ENCODE measurements at regions not wholly inside any gene's neighbourhood (a gene's known extent, or its start where the extent isn't known, plus 50 kb on each side); places are given as distances from the start of the nearest gene placed in this dataset.

GRCh38 chr2:151157000-151157735 is 104.5 kb downstream of the RBM43 start:
- TF ChIP-seq, protein P1, sequence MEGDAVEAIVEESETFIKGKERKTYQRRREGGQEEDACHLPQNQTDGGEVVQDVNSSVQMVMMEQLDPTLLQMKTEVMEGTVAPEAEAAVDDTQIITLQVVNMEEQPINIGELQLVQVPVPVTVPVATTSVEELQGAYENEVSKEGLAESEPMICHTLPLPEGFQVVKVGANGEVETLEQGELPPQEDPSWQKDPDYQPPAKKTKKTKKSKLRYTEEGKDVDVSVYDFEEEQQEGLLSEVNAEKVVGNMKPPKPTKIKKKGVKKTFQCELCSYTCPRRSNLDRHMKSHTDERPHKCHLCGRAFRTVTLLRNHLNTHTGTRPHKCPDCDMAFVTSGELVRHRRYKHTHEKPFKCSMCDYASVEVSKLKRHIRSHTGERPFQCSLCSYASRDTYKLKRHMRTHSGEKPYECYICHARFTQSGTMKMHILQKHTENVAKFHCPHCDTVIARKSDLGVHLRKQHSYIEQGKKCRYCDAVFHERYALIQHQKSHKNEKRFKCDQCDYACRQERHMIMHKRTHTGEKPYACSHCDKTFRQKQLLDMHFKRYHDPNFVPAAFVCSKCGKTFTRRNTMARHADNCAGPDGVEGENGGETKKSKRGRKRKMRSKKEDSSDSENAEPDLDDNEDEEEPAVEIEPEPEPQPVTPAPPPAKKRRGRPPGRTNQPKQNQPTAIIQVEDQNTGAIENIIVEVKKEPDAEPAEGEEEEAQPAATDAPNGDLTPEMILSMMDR (IDR thresholded peaks at IDR 0.05; ENCODE audit: low read depth, low read length), result no peak
- DNase-seq (ENCODE audit: extremely low read depth, low read depth), result no peak

GRCh38 chr2:151156431-151156830 is 105.2 kb downstream of the RBM43 start:
- DNase-seq (ENCODE audit: extremely low read depth, low read depth), result no peak
- TF ChIP-seq, protein P1 (IDR thresholded peaks at IDR 0.05; ENCODE audit: low read depth, low read length), result no peak

DNA sequence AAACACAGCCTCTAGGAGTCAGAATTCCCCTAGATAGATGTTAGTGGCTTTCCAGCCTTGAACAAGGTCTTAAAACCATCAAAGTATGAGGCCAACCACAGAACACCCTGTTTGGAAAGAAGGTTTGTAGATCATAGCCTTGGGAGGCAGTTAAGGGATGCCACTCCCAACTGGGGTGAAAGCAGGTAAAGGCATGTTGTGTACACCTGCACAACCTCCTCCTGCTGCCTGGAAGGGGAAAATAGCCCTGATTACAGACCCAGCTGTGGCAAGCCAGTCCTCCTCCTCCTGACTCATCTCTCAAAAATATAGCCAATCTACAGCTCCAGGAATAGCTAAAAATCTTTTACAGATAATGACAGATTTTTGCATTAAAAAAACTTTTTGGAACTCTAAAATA is 108.1 kb downstream of the RBM43 start:
- TF ChIP-seq, protein P1 (IDR thresholded peaks at IDR 0.05; ENCODE audit: low read depth, low read length), result no peak
- no peak for DNase-seq (ENCODE audit: extremely low read depth, low read depth)

DNA sequence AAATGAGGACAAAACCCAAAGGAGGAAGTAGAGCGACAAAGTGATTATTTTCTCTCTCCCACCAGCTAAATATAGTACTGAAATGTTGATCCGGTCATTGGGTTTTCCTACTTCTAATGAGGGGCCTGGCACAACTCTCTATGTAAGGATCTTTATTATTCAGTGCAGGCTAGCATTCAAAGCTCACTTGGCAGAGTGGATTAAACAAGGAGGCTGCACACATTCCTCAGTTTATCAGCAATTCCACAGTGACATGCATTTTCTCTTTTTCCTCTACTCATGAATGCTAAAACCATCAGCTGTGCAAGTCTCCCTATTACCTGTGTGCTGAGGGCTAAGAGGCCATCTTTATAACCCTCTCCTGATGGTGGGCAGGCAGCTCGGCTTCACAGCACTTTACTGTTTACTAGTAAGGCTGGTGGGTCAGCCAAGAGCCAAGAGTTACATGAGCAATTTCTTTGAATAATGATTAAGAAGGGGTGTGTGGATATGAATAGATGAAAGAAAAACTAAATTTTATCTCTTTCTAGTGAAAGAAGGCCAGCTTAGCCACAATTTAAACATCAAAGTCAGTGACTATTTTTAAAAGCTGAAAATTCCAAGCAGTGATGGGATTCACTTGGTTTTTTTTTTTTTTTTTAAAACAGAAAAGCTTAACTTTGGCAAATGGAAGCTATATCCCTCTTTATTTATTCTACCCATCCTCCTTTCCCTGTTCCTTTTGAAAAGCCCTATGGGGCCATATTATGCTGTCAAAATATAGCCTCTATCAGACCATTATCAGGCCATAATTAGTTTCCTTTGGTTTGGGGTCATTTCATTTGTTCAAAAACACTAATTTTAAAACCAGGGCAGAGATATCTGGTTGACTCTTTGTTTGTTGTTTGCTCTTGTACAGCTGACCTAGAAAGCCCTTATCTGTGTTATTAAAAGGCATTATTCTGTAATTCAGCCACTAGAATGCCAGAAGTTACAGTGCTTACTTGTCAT is 111.0 kb downstream of the RBM43 start:
- no peak for DNase-seq (ENCODE audit: extremely low read depth, low read depth)
- TF ChIP-seq, protein P1 (IDR thresholded peaks at IDR 0.05; ENCODE audit: low read depth, low read length), result no peak

- peak; percentile 72 for DNase-seq (ENCODE audit: extremely low read depth, low read depth)
- TF ChIP-seq, protein P1 (IDR thresholded peaks at IDR 0.05; ENCODE audit: low read depth, low read length), result no peak
Observed at GRCh38 chr2:151138507-151138906, 123.2 kb downstream of the RBM43 start.

- DNase-seq (ENCODE audit: extremely low read depth, low read depth), result no peak
- TF ChIP-seq, protein P1 (IDR thresholded peaks at IDR 0.05; ENCODE audit: low read depth, low read length), result no peak
Observed at GRCh38 chr2:151137526-151137925, 124.1 kb downstream of the RBM43 start.

GRCh38 chr2:151120011-151120410 is 141.7 kb downstream of the RBM43 start:
- TF ChIP-seq, protein P1 (IDR thresholded peaks at IDR 0.05; ENCODE audit: low read depth, low read length), result no peak
- DNase-seq (ENCODE audit: extremely low read depth, low read depth), result no peak

All from AG09319 (cell line).